GM10266 (cell line): ENCODE measurements at regions not wholly inside any gene's neighbourhood (a gene's known extent, or its start where the extent isn't known, plus 50 kb on each side); places are given as distances from the start of the nearest gene placed in this dataset.

Experiments used
- DNase-seq: peaks from one replicate; pipeline ENCODE4 v3.0.0; 2012; ENCODE audit errors: extremely low spot score
- CTCF ChIP-seq: IDR thresholded peaks from 2 replicates; pipeline ENCODE4 v1.5.1; 2012; ENCODE audit warnings: mild to moderate bottlenecking, low read depth; ENCODE audit not compliant: control insufficient read depth, insufficient read depth; ENCODE audit errors: missing control alignments

DNA sequence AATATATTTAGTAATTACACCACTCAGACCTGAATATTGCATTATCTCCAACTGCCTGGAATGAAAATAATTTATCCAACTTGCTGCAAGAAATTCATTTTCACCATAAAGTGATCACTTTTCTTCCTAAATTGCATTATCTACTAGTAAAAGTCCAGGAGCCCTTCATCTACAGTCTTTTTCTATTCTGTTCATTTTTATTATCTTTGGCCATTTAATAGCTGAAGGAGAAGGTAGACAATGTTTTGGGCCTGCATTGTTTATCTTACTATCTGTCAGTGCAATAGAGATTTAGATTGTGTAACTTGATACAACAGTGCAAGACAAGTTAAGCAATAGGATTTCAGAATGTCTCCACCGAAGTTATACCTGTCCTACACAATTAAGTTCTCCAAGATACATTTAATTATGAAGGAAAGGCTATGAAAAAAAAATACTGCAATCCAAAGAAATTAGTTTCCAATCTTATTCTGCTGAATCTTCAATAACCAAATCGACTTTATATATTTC lies 1339.7 kb upstream of the CDH6 start:
- TF ChIP-seq CTCF = no peak
- no peak for DNase-seq

DNA sequence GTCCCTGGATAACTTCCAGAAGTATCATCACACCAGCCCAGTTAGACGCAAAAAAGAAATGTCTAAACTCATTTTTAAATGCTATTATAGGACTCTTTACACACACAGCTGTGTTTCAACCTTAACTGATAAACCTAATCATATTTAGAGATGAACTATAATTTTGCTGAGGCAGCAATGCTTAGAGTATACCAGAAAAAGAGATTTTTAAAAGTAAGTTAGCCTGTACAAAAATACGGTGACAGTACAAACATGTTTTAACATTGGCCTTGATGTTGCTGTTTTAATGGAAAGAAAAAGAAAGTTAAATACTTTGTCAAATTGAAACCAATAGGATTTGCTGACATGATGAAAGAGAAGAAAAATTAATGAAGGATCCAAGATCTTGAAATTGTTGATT lies 1341.2 kb upstream of the CDH6 start:
- no peak for TF ChIP-seq CTCF
- DNase-seq = no peak

DNA sequence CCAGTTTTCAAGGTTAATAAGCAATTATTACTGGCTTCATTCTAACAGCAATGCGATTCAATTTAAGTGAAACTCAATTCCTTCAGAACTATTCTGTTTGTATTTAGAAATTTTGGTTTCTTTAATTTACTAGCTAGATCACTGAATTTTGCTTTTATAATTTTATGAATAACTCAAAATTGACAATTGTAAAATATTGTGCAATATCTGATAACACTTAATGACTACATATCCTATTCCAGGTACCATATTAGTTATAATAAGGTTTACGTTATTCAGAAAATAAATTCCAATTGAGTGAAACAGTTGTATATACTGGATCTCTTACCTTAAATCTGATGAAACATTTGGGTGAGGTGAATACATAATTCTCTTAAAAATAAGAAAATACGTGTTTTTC lies 1348.3 kb upstream of the CDH6 start:
- TF ChIP-seq CTCF = no peak
- no peak for DNase-seq

DNA sequence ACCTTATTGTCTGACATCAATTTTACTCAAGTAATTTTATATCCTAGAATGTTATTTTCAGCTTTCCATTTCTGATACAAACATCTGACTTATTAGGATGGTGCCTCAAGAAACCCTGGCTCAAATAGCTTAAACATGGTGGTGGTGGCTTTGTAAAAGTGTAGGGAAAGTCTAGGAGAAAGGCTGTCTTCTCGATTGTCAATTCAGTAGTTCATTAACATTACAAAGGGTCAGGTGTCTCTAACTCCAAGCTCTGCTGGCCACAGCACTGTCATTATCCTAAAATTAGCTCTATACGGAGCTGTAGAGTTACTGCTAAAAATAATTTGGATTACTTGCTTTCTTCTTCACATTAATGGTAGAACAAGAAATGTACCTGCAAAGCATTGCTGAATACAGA lies 1360.1 kb upstream of the CDH6 start:
- TF ChIP-seq CTCF = no peak
- DNase-seq = no peak

GRCh38 chr5:29822521-29822920 lies 1371.0 kb upstream of the CDH6 start:
- TF ChIP-seq CTCF = no peak

DNA sequence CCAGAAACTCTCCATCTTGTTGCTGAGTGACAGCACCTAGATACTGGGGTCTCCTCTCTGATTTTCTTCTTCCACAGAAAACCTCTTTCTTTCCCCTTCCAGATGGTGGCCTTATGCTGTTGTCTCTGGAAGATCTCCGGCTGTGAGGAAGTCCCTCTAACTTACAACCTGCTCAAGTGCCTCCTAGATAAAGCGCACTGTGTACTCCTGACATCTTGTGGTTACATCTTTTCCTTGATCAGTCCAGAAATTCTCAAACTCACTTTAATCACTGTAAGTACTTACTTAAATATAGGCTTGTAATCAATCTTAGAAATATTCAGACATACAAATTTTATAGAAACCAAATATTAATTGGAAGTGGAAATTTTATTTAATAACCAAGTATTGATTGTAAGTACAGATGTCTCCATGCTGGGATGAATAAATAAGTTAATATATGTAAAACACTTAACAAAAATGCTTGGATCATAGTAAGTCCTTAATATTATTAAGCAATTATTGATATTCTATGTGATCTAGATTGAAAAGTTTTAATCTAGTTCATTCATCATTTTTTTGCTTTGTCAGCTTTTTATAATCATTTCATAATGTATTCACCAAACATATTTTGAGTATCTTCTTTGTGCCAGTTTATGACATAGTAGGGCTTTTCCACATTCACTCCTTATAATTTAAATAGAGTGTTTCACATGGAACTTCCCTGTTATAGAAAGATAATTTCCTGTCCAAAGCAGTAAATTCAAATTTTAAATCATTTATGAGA lies 1381.4 kb upstream of the CDH6 start:
- no peak for DNase-seq
- no peak for TF ChIP-seq CTCF

More at GRCh38 chr5:29822521-29822920, 1371.0 kb upstream of the CDH6 start:
- no peak for DNase-seq

- TF ChIP-seq CTCF = no peak
- no peak for DNase-seq
Observed at GRCh38 chr5:29805804-29806203, 1387.7 kb upstream of the CDH6 start.
